AG04449 (cell line): ENCODE measurements at regions not wholly inside any gene's neighbourhood (a gene's known extent, or its start where the extent isn't known, plus 50 kb on each side); places are given as distances from the start of the nearest gene placed in this dataset.

Source experiments
- CTCF ChIA-PET: fragments of 350-600 bp; formaldehyde crosslinking; extraction: SDS; loops from one replicate; lab custom pipeline; 2021; ENCODE audit warnings: antibody characterized with exemption; lab: Yijun Ruan, JAX
- POLR2A ChIA-PET: fragments of 400-600, 350-600 bp; formaldehyde crosslinking; extraction: SDS; loops from one replicate; lab custom pipeline; 2020; ENCODE audit warnings: antibody characterized with exemption, inconsistent platforms; lab: Yijun Ruan, JAX
- DNase-seq: peaks from one replicate; pipeline ENCODE4 v3.0.0-alpha.2; 2010; ENCODE audit warnings: low read depth, low spot score
- H3K4me3 ChIP-seq: 2 replicates; pipeline ENCODE4 v1.5.1; 2011; ENCODE audit warnings: low read depth, mild to moderate bottlenecking, control low read depth, low read length
- TF ChIP-seq, protein P1 (sequence below): IDR thresholded peaks from one replicate; pipeline ENCODE4 v1.5.1; 2011; ENCODE audit warnings: mild to moderate bottlenecking, moderate library complexity, low read length, control low read depth, inconsistent platforms; ENCODE audit not compliant: insufficient read depth; ENCODE audit errors: missing control alignments

- DNase-seq: no peak
- no peak overlapping the region for H3K4me3 ChIP-seq
- POLR2A ChIA-PET: no interaction called here
- CTCF ChIA-PET: no interaction called here
- TF ChIP-seq, protein P1, sequence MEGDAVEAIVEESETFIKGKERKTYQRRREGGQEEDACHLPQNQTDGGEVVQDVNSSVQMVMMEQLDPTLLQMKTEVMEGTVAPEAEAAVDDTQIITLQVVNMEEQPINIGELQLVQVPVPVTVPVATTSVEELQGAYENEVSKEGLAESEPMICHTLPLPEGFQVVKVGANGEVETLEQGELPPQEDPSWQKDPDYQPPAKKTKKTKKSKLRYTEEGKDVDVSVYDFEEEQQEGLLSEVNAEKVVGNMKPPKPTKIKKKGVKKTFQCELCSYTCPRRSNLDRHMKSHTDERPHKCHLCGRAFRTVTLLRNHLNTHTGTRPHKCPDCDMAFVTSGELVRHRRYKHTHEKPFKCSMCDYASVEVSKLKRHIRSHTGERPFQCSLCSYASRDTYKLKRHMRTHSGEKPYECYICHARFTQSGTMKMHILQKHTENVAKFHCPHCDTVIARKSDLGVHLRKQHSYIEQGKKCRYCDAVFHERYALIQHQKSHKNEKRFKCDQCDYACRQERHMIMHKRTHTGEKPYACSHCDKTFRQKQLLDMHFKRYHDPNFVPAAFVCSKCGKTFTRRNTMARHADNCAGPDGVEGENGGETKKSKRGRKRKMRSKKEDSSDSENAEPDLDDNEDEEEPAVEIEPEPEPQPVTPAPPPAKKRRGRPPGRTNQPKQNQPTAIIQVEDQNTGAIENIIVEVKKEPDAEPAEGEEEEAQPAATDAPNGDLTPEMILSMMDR: no peak
Measured at GRCh38 chr11:110897035-110897434, 184.8 kb upstream of the ARHGAP20 start.

DNA sequence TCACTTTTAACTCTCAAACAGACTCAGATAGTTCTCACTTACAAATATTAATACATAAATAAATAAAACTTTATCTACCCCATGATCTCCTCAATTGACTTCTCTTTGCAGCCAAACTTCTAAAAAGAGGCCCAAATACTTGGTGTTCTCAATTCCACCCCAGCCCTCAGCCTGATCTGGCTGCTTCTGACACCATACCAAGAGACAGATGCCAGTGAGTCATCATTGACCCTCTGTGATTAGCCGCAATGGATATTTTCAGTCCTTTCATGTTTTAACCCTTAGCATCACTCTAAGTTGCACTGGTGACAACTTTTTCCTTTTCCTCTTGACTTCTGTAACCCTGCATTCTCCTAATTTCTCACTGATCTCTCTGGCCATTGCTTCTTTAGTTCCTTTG lies 184.1 kb upstream of the ARHGAP20 start:
- DNase-seq: no peak
- POLR2A ChIA-PET: no interaction called here
- TF ChIP-seq, protein P1: no peak
- CTCF ChIA-PET: no interaction called here
- no peak overlapping the region for H3K4me3 ChIP-seq

GRCh38 chr11:110894224-110894623 lies 182.0 kb upstream of the ARHGAP20 start:
- CTCF ChIA-PET: no interaction called here
- no peak overlapping the region for H3K4me3 ChIP-seq
- POLR2A ChIA-PET: no interaction called here
- DNase-seq: no peak
- TF ChIP-seq, protein P1: no peak

DNA sequence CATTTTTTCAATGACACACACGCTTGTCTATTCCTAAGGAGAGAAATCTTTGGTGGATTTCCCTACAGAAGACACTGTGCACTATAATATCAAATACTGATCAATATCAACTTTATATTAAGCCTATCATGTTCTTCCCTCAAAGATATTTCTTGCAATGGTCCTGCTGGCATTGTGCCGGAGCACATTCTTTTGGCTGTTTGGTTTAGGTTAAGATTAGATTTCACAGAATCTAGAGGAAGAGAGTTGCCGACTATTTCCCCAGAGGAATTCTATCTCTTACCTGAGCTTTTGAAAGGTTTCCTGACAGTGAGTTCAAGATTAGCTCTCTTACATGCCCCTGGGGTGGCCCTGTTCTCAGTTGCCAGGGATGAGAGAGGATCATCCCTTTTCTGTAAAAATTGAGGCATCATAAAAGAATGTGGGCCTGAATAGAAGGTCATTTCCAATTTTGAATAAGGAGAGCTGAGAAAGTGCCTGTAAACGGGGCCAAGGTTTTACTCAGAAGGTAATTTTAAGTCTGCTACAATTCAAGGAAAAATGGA lies 180.6 kb upstream of the ARHGAP20 start:
- ChIA-PET CTCF (interaction anchor here (0.6 kb wide), 1 partner anchor 458 kb away, joined by 4 read pairs; no protein-coding TSS in a partner anchor), POLR2A (no interaction called here)
- TF ChIP-seq, protein P1: no peak
- no peak for DNase-seq
- H3K4me3 ChIP-seq: no peak overlapping the region

- ChIA-PET POLR2A (no interaction called here), CTCF (no interaction called here)
- no peak overlapping the region for H3K4me3 ChIP-seq
- TF ChIP-seq, protein P1: no peak
- DNase-seq: no peak
Measured at GRCh38 chr11:110891411-110891810, 179.2 kb upstream of the ARHGAP20 start.

DNA sequence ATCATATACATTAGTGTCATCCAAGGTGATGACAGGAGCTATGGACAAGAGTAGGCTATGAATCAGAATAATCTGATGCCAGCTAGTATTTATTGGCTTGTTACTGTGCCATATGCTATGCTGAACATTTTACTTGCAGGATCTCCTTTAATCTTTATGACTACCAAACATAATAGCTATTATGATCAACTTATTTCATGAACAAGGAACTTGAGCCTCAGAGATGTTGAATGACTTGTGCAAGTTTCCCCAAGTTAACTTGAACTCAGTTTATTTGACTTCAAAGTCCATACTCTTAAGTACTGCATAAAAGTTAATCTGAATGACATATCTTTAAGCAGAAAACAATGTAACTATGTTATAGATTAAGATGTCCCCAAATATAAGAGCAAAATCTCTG lies 178.8 kb upstream of the ARHGAP20 start:
- ChIA-PET POLR2A (no interaction called here), CTCF (no interaction called here)
- TF ChIP-seq, protein P1: no peak
- no peak overlapping the region for H3K4me3 ChIP-seq
- DNase-seq: no peak
